NCI-H1105 treated with DMSO at 0.1 percent for 48 hours (cell line): ENCODE measurements at regions not wholly inside any gene's neighbourhood (a gene's known extent, or its start where the extent isn't known, plus 50 kb on each side); places are given as distances from the start of the nearest gene placed in this dataset.
A peak's percentile ranks its signal among the peaks of the same experiment; 100 is the strongest.
"Not testable (repeated sequence)": the region's sequence is repeated elsewhere in the genome, so short reads cannot be mapped to it uniquely, and the experiment has no call there.

ENCODE experiments used
- DNase-seq: peaks from one replicate; lab custom pipeline; 2025; lab: John Stamatoyannopoulos, UW

DNA sequence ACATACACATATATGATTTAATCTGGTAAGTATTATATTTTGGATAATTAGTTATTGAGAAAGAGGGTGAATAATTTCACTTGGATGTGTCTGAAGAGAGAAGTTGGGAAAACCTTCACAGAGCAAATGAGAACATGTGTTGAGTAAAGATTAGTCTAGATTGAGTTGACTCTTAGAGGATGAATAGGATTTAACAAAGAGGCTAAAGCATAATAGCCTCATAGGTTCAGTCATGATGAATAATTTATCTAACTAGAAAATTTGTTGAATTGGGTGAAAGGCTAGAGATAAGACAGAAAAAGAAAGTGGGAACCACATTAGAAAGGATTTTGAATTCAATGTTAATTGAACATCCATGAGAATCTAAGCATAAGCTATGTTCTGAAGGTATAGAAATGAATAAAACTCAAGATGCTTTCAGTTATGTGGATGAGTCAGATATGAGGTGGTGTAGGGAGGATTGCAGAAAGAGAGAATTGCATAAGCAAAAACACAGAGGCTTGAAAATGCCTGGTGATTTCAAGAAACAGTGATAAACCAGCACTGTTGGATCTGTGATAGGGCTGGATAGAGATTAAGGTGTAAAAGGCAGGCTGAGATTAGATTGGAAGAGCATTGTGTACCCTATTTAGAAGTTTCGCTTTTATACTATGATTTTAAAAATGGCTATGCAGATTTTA lies 207.6 kb upstream of the NR3C2 start:
- DNase-seq = no peak

DNA sequence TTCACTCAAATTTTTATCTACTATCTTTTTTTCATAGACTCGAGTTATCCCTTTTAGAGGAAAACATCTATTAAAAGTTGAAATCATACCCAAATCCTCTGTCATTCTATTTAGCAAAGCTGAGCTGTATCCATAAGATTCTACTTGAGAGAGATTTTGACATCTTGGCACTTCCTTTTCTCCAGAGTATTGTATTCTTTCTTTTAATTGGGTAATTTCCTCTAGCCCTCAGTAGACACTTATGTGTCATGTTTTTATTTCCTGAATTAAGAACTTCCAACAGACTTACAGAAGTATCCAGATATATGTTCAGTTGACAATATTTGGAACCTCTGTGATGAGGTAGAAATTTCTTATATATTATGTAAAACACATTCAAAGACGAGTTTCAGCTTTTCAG lies 201.6 kb upstream of the NR3C2 start:
- DNase-seq = no peak

DNA sequence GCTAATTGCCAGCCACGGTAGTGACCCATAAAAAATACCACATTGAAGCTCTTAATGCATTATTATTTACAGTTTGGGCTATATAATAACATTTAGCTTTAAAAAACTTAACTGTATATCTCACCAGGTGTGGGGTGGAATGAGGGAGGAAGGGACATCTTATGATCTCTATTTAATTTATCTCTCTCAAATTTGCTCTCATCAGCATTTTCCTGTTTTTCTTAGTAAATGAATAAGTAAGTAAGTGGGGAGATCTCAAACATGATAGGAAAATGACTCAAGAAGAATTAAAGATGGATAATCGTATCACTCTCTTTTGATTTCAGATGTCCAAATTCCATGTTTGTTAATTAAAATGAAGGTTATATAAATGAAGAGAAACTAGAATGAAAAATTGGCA lies 200.7 kb upstream of the NR3C2 start:
- DNase-seq = no peak

DNA sequence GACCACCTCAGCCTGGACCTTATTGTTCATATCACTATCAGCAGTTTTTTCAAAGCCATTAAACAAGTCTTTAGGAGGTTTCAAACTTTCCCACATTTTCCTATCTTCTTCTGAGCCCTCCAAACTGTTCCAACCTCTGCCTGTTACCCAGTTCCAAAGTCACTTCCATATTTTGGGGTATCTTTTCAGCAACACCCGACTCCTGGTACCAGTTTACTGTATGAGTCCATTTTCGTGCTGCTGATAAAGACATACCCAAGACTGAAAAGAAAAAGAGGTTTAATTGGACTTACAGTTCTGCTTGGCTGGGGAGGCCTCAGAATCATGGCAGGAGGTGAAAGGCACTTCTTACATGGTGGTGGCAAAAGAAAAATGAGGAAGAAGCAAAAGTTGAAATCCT lies 195.9 kb upstream of the NR3C2 start:
- DNase-seq = not testable (repeated sequence)

GRCh38 chr4:148637453-148637852 lies 195.2 kb upstream of the NR3C2 start:
- DNase-seq = not testable (repeated sequence)

GRCh38 chr4:148634476-148634875 lies 192.3 kb upstream of the NR3C2 start:
- DNase-seq = no peak

GRCh38 chr4:148633720-148634119 lies 191.5 kb upstream of the NR3C2 start:
- no peak for DNase-seq

DNA sequence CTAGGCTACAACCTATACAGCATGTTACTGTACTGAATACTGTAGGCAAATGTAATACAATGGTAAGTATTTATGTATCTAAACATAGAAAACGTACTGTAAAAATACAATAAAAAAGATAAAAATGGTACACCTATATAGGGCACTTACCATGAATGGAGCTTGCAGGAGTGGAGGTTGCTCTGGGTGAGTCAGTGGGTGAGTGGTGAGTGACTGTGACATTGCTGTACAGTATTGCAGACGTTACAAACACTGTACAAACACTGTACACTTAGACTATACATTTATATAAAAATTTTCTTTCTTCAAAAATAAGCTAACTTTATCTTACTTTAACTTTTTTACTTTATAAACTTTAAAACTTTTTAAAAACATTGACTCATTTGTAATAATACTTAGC lies 190.3 kb upstream of the NR3C2 start:
- no peak for DNase-seq

DNA sequence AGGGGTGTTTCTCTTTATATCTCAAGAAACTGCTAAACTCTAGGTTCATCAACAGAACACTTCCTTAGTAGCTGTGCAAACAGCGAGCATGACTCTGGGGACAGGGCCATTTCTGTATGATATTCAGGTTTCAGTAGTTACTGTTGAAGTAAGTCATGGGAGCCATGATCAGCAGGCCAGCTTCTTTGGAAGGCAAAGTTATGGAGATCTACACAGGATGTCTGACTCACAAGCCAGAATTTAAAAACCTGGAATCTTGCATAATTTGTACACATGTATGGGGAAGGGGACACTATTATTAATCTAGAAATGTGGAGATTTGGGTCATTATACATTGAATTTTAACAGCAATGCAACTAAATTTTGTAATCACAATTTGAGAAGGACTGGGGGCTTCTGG lies 187.8 kb upstream of the NR3C2 start:
- DNase-seq = no peak

- no peak for DNase-seq
Observed at GRCh38 chr4:148618856-148619255, 176.6 kb upstream of the NR3C2 start.

DNA sequence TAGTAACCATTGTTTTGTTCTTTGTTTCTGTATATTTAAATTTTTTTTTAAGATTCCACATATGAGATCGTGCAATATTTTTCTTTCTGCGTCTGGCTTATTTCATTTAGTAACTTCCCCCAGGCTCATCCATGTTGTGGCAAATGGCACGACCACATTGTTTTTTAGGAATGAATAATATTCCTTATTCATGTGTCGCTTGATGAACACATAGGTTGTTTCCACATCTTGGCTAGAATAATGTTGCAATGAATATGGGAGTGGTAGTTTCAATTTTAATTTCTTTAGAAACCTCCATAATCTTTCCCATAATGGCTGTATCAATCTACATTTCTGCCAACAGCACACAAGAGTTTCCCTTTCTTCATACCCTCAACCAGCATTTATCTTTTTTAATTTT lies 166.8 kb upstream of the NR3C2 start:
- DNase-seq = no peak

DNA sequence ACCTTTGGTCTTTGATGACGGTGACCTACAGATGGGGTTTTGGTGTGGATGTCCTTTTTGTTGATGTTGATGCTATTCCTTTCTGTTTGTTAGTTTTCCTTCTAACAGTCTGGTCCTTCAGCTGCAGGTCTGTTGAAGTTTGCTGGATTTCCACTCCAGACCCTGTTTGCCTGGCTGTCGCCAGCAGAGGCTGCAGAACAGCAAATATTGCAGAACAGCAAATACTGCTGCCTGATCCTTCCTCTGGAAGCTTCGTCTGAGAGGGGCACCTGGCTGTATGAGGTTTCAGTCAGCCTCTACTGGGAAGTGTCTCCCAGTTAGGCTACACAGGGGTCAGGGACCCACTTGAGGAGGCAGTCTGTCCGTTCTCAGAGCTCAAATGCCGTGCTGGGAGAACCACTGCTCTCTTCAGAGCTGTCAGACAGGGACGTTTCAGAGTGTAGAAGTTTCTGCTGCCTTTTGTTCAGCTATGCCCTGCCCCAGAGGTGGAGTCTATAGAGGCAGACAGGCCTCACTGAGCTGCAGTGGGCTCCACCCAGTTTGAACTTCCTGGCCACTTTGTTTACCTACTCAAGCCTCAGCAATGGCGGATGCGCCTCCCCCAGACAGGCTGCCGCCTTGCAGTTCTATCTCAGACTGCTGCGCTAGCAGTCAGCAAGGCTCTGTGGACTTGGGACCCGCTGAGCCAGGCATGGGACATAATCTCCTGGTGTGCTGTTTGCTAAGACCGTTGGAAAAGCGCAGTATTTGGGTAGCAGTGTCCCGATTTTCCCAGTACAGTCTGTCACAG lies 156.4 kb upstream of the NR3C2 start:
- DNase-seq = not testable (repeated sequence)

GRCh38 chr4:148589182-148589581 lies 147.0 kb upstream of the NR3C2 start:
- DNase-seq = no peak

DNA sequence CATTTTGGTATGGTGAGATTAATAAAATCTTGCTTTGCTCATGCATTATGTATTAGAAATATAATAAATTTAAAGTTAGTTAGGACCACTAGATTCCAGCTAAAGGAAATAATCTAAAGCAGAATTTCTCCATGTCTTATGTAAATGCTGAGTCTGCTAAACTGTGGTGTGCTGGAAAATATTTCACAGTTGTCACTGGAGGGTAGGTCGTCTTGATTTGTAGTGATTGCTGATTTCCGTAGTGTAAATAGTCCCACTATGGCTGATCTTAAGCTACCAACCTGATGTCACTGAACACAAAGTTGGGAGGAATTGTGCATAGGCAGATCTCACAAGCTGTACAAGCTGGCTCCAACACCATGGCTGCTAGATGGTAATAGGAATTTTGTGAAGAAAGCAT lies 133.4 kb upstream of the NR3C2 start:
- no peak for DNase-seq

GRCh38 chr4:148574911-148575310 lies 132.7 kb upstream of the NR3C2 start:
- DNase-seq = no peak

- no peak for DNase-seq
Observed at GRCh38 chr4:148574502-148574901, 132.3 kb upstream of the NR3C2 start.

- no peak for DNase-seq
Observed at GRCh38 chr4:148574066-148574465, 131.9 kb upstream of the NR3C2 start.

GRCh38 chr4:148573296-148573695 lies 131.1 kb upstream of the NR3C2 start:
- DNase-seq = no peak

DNA sequence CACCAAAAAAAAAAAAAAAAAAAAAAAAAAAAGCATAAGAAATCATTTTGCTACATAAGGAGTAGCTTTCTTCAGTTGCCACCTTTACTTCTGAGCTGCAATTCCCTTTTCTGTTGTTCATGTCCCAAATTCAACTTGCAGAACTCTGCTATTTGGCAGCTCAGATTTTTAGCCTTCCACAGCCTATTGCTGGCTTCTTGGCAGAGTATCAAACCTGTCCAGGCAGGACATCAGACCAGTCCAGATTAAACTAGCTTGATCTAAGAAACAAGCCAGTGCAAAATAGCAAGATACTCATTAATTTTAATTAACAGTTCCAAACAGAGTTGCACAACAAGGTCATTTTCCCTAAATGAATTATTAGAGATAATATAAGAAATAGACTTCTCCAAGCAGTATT lies 123.6 kb upstream of the NR3C2 start:
- DNase-seq = no peak

GRCh38 chr4:148563684-148564083 lies 121.5 kb upstream of the NR3C2 start:
- DNase-seq = peak; percentile 54

DNA sequence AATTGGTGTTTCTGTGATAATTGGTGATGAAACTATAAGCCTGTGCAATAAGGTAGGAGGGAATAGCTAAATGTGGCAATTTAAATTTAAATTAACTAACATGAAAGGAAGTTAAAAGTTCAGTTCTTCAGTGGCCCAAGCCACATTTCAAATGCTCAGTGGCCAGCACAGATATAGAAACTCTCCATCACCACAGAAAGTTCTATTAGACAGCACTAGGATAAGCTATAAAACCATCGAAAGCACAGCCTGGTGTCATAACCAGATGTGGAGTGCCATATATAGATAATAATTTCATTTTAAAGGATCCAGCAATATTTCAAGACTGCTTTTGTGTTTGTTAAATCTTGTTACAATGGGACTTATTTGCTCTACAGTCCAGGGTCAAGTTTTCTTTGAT lies 119.3 kb upstream of the NR3C2 start:
- DNase-seq = no peak

- DNase-seq = no peak
Observed at GRCh38 chr4:148557793-148558192, 115.6 kb upstream of the NR3C2 start.

- no peak for DNase-seq
Observed at GRCh38 chr4:148550788-148551187, 108.6 kb upstream of the NR3C2 start.
